ENCODE measurements at regions not wholly inside any gene's neighbourhood (a gene's known extent, or its start where the extent isn't known, plus 50 kb on each side); places are given as distances from the start of the nearest gene placed in this dataset.

DNA sequence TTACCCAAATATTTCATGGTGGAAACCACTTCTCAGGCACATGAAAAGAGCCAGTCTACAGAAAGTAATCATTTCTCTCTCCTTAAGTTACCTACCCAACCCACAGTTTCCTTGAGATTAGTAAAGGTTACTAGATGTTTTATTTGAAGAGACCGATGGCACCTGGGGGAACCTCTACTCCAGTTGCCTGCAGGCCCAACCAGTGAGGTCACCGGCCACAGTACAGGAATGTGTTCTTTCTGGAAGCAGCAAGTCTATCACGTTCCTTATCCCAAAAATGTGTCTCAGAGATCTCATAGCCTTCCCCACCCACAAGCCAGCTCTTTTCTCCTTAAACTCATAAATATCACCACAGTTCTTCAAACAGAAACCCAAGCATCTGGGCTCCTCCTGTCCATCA lies 316.1 kb downstream of the COG6 start:
- no peak for DNase-seq

DNA sequence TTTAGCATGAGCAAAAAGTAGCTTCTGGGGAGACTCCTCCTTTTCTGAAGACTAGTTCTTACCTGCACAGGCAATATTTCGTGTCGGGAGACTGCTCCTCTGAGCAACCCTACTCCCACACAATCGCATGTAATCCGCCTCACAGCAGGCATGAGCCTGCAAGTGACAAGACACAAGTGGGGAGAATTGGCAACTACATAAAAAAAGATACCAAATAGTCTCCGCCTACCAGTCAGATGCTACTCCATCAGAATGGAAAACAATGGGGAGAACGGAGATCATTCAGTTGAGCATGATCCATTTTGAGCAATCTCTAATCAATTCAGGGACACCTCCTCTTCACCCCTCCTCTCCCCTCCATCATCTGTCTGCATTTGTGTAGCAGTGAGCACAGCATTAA lies 321.0 kb downstream of the COG6 start:
- no peak for DNase-seq

DNA sequence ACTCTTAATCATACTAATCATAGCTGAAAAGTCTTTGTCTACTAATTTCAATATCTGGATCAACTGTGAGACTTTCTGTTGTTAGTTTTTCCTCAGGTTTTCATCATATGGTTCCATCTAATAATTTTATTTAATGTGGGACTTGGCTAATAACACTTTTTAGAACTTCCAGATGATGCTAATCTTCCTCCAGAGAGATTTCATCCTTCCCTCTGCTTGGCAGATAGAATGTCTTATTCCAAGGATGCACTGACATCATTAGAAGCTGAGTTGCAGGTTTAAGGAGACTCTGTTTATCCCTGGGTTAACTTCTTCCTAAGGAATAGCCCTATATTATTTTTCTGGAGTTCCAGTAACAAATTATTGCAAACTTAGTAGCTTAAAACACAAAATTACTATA lies 325.6 kb downstream of the COG6 start:
- DNase-seq: no peak

DNA sequence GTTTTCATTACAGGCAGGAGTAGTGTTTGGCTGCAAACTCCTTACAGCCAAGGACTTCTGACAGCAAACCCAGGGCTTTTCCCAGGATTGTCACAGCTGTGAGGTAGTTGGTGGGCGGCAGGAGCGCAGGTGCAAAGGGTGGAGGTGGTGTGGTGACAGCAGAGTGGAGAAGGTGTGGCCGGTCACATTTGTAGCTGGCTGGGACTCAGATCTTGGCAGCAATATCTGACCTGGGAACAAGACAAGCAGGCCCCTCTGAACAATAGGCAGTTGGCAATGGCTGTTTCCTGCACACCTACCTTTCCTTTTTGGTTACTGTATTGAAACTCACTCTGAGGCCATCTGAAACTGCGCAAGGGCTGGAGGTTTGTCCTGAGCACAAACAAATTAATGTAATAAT lies 327.3 kb downstream of the COG6 start:
- DNase-seq: no peak

DNA sequence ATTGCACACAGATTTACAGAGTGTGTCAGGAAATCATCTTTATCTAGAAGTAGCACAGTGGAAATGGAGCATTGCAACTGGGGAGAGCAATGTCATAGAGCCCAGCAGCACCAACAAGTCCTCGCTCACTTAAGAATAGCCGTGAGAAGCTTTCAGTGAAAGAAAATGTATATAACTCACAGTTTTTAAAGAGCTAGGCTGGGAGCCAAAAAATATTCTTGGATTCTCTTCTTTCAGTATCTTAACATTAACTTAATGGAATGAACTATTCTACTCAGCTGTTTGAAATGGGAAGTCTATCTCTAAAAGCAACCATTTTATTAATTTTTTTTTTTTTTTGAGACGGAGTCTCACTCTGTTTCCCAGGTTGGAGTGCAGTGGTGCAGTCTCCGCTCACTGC lies 329.6 kb downstream of the COG6 start:
- DNase-seq: peak; percentile 23

DNA sequence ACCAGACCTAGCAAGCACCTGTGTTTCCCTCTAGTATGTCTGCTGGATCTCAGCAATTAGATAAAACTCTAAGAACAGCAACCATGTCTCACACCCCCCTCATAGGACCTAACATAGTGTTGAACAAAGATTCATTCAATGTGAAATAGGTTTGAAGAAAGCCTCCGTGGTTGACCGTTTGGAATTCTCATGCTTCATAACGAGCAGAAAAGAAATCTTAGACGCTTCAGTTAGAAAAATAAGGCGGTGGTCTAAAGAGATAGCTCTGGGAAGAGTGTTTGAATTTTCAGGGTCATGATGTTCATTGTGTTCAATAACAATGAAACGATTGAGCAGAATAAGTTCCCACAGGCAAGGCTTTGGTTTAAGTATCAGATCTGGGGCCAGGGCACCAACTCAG lies 332.9 kb downstream of the COG6 start:
- no peak for DNase-seq

DNA sequence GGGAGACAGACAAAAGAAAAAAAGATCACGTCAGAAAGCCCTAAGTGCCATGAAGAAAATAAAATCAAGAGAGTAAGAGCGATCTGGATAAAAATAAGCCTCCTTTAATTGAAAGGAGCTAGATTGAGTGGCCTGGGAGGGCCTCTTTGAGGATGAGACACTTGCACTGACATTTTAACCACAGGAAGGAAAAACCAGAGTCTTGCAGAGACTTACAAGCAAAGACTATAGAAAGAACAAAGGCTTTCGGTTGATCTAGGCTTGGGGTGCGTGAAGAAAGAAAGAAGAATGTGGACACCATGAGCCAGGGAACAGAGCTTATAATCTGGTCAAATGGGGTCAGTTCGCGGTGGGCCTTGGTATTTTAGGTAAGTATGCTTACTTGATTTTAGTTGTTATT lies 342.7 kb downstream of the COG6 start:
- no peak for DNase-seq

DNA sequence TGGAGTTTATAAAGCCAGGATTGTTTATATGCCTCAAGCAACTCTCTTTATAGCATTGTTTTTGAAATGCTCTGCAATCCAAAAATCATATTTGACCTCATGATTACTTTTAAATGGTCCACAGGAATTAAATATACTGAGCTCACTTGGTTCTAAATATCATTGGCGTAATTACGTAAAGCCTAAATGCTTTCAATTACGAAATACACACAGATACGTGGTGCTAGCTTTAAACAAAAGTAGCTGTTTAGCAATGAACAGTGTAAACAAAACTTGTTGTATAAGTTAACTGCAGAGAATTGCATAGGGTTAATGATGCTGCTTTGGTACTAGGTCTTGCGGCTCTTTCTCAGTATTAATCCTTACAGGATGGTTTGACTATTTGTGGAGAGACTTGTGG lies 346.6 kb downstream of the COG6 start:
- no peak for DNase-seq

DNA sequence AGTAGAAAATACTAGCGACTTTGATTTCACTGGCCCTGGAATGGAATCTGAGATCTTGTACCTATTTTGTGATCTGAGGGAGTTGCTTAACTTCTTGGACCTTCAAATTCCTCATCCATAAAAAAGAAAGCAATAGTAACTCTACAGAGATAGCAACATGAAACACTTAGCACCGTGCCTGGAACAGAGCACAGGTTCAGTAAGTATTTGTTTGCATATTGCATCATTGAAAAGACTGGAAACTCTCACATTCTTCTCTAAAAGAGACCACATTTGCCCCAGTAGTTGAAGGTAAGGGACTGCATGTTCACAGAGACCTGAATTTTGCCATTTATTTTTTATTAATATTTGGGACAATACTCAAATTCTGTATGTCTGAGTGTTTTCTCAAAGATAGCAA lies 358.1 kb downstream of the COG6 start:
- no peak for DNase-seq

DNA sequence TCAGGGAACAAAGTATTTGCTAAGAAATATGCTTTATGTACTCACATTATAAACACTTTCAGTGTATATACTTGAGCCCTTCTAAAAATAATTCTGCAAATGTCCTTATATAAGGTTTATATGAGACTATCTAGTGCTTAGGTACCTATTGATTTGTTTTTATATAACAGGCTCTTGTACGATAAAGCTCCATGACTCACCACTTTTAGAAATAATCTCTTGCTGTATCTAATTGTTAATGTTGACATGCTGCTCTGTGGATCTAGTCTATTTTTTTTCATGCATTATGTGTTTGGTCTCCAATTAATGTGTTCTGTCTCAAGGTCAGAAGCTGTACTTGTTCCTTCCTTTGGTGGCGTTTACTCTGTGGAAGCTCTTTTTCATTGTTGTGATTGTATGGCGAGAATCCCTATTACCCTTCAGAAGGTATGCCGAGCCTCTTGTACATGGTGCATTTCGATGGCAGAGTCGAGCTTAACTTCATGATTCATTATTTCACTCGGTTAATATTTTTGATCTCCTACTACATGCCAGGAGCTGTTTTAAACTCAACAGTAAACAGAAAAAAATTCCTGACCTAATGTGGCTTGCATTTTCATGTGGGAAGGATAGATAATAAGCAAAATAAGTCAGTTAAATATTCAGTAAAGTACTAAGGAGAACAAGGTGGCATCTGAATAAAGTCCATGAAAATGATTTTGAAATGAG lies 361.6 kb downstream of the COG6 start:
- no peak for DNase-seq

DNA sequence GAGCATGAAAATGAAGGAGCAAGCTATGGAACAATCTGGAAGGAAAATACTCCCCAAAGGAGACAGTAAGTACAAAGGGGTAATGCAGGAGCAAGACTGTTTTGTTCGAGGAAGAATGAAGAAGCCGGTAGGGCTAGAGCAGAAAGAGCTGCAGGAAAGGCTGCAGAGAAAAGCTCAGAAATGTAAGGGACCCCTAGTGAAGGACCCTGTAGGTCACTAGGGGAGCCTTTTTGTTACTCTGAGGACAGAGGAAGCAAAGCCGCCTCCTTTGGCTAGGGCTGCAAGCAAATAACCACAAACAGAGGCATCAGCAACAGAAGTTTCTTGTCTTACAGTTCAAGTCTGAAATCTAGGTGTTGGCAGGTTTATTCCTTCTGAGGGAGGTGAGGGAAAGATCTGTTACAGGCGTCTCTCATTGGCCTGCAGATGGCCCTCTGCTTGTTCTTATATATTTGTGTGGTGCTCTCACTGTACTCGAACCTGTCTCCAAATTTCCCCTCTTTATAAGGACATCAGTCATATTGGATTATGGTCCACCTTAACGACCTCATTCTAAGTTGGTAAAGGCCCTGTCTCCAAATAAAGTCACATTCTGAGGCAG lies 362.3 kb downstream of the COG6 start:
- DNase-seq: no peak

DNA sequence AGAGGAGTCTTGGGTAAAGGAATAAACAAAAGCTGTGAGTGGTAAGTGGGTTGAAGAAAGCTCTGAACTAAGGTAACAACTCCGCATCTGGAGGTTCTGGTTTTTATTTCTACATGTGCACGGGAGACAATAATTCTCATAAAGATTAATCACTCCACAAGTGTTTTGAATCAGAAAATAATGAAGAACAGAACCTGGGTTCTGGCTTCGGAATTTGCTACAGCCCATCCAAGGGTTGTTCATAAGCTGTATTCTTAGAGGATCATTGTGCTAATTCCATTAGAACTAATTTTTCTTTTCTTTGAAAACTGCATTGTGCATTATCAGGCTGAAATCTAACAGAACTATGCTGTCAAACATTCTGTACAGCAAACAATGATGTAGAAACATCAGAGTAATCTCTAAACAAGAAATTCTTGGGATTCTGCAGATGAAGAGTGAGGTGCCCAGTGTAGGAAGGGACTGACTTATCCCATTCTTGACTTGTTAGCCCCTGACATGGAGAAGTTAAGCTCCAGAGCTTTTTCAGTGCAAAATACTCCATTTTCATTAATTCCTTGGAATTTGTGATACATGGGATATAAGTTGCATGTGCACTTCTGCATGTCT lies 368.2 kb downstream of the COG6 start:
- DNase-seq: no peak

DNA sequence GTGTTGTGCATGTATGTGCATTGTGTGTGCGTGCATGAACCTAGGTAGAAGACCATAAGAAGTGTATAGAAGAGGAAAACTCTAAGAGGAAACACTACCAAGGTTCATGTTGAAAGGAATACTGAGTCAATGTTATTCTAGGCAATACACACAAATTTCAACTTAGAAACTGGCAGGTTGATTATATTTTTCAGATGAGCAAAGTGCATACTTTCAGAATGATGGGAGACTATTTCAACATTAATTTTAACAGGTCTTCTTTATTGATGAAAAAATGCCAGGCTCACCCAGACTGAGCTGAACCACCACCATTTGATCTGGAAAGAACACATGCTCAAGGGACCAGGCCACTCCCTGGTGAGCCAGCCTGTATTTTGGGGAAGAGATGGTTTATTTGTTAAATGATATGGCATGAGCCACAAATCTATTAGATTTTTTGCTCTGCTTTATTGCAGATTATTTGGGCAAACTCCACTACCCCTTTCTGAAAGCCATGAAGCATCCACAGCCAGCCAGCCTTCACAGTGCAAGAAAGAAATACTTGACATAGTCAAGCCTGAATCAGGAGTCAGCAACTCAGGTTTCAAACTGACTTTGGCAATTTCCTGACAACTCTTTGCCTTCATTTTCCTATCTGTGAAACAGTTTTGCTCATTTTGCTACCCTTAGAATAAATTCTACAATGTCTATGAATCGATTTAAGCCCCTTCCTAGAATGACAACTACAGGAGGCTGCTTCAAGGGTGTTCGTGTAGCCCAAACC lies 368.9 kb downstream of the COG6 start:
- DNase-seq: no peak

DNA sequence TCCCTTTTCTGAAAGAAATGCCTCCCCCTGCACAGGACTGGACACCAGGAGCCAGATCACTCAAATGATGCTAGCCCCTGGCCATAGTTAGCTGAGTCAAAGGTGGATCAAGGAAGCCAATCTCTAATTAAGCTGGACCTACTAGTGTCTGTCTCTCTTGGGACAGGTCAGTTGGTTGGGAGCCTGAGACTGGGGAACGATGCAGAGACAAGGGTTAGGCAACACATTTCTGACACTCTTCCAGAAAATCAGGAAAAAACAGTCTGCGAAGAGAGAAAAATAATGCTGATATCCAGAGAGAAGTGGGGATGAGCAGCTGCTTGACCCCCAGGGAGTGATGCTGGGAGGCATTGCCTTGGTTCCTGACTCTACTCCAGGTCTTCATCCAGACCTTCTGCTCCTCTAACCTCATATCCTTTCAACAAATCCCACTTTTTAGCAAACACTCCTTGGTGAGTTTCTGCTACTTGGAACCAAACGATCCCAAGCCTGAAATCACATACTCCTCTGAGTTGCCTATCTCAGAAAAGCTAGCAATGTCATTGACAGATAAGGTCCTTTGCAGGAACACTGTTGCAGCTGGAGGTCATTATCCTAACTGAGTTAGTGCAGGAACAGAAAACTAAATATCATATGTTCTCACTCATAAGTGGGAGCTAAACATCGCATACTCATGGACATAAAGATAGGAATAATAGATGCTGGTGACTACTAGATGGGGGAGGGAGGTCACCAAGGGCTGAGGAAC lies 369.7 kb downstream of the COG6 start:
- DNase-seq: no peak

DNA sequence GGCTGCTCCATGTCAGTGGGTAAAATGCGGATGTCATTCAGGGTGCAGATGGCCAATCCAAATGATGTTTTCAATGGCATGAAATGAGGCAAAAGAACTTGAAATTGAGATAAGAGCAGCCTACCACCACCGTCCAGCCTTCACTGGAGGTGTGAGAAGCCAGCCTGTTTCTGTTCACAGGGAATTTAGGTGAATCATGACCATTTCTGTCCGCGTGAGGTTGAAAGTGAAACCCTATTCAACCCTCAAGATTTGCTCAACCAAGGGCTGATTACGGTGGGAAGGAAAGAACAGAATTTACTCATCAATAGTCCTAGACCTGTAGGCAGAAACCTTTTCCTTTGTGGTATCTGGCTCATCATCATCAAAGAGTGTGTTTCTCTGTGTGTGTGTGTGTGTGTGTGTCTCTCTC lies 370.7 kb downstream of the COG6 start:
- DNase-seq: no peak

DNA sequence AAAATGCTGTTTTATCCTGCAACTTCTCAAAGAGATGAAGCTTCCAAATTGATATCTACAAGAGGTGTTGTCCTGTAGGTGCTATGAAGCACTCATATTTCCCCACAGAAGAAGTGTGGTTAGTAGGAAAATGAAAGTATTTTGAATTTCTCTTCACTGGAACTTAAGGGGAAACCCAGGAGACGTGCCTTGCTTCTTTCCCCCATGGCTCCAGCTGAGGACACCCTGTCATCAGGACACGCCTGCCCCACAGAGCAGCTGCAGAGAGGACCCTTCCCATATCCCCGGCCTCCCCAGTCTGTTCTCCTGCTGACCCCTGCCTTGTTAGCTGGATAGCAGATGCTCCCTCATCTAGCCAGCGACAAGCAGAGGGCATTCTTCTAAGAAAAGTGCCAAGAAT lies 371.3 kb downstream of the COG6 start:
- no peak for DNase-seq

DNA sequence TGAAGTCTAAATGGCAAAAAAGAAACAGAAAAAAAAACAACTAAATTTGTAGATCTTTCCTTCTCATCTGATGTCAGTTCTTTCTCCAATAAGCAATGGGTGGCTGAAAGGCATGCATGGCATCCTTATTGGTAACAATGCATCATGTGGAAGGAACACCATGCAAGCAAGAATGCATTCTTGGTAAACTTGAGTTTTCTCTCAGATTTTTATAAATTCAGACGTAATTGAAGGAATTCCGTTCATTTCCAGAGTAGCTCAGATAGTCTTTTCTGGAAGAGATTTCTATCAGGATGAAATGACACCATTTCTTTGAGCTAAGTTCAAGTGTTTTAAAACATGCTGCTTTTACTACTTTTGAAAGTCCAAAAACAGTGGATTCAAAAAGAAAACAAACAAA lies 373.0 kb downstream of the COG6 start:
- DNase-seq: no peak

DNA sequence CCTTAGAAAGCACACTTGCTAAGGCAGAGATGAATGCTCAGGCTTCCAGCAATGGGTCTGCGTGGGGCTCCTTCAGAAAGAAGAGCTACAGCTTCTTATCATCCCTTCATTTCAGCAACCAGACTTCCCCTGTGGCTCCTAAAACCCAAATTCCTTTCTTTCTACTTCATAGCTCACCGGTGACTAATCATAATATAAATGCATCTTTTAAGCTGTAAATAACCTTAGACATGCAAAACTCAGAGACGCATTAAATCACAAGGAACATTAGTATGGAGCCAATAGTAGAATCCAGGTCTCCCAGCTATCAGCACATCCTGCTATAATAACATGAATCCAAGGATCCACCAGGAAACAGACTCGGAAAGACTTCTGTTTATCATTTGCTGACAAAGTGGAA lies 375.6 kb downstream of the COG6 start:
- DNase-seq: no peak

DNA sequence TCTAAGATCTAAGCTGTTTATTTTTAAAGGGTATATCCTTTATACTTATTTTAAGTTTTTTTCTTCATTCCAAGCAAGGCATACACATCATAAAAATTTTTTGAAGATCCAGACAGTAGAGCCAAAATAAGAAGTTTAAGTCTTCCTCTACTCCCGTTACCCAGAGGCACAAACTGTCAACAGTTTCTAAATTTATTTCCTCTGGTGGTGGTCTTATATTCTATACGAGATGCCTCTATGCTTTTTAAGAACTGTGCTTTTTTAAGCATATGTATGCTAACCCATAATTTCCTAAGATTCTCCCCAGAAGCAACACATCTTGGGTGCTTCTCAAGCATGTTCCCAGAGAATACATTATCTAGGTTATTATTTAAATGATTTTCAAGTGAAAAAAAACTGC lies 383.6 kb downstream of the COG6 start:
- DNase-seq: no peak

DNA sequence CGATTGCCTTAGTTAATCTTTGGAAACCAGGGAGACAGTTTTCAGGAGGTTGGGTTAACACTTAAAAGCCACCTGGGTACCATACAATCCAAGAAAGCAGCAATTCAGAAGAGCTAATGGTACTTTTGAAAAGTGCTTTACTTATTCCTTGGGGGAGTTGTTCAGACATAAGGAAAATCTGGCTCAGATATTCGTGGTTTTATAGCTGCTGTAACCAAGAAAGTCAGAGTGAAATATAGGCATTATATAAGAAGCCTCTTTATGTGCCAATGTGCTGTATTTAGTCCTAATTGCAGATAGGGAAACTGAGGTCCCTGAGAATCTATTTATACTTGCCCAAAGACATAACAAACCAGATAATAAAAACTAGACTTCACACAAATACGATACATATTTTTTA lies 387.5 kb downstream of the COG6 start:
- no peak for DNase-seq

DNA sequence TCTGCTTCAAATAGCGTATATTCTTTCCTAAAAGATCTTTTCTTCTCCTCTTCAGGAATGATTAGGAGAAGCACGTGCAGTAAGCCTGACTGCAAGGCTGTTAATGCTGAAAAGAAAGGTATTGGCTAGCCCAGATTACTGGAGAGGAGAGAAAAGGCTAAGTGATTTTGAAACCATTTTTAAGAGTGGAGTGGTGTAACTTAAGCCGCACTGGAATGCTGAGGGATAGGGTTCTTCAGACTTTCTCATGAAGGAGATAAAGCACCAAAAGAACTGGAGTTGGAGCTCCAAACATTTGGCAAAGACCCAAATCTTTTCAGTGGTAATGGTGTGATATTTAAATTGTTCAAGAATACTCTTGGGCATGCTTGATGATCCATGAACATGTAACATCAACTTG lies 388.3 kb downstream of the COG6 start:
- no peak for DNase-seq

DNA sequence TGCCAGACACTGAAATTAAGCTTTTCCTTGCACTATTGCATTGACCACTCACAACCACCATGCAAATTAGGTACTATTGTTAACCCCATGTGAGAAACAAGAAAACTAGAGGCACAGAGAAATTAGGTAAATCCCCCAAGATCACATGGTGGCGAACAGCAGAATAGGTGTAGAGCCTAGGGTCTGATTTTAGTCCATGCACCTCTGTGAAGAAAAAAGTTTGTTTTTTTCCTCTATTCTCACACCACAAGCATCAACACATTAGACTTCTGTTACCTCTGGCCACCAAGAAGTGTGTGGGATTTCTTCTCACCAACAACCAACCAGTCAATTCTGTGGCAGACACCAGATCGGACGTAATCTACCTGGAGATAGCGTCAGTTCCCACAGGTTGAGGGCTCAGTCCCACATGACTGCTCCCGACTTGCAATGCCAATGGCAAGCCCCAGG lies 391.9 kb downstream of the COG6 start:
- no peak for DNase-seq

DNA sequence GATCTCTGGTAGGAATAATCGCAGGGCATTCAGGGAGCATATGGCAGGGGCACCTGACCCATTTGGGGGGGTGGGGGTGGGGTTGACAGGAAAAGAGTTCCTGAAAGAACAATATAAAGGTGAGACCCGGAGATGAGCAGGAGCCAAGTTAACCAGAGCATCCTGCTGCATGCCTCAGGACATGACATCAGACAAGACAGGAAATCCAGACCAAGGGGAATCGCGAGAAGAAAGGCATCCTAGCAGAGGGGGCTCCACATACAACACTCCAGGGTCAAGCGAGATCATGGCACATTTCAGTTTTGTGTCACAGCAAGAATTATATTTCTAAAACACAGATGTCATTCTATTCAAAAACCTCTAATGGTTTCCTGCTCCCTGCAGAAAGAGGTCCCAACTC lies 393.1 kb downstream of the COG6 start:
- no peak for DNase-seq
